ENCODE measurements at regions not wholly inside any gene's neighbourhood (a gene's known extent, or its start where the extent isn't known, plus 50 kb on each side); places are given as distances from the start of the nearest gene placed in this dataset.

GRCh38 chrX:2618516-2618915 is 72.6 kb upstream of the CD99 start:
- FAIRE-seq (no peak), DNase-seq (ENCODE audit: low read depth) (no peak)
- Histone ChIP-seq H3K4me3 (ENCODE audit: low read depth, low read length) (no peak overlapping the region), H3K36me3 (ENCODE audit: control insufficient read depth, insufficient read depth, low read length) (peaks cover 1% of the 10 kb centered on the region), H3K27me3 (ENCODE audit: control insufficient read depth, insufficient read depth, low read length) (no peaks in the 10 kb centered on the region)
- TF ChIP-seq CTCF (IDR thresholded peaks at IDR 0.05; ENCODE audit: insufficient read depth, low read length, severe bottlenecking): no peak

- no peaks in the 10 kb centered on the region for H3K27me3 ChIP-seq (ENCODE audit: control insufficient read depth, insufficient read depth, low read length)
- TF ChIP-seq CTCF (IDR thresholded peaks at IDR 0.05; ENCODE audit: insufficient read depth, low read length, severe bottlenecking): peak; percentile 36
- no peak for FAIRE-seq
- no peak overlapping the region for H3K4me3 ChIP-seq (ENCODE audit: low read depth, low read length)
- peak; percentile 59 for DNase-seq (ENCODE audit: low read depth)
- peaks cover 1% of the 10 kb centered on the region for H3K36me3 ChIP-seq (ENCODE audit: control insufficient read depth, insufficient read depth, low read length)
These were observed 76.2 kb upstream of the CD99 start for GRCh38 chrX:2614911-2615310.

GRCh38 chrX:2610246-2611170 is 80.6 kb upstream of the CD99 start:
- FAIRE-seq (no peak), DNase-seq (ENCODE audit: low read depth) (peak; percentile 12)
- no peak for TF ChIP-seq CTCF (IDR thresholded peaks at IDR 0.05; ENCODE audit: insufficient read depth, low read length, severe bottlenecking)
- Histone ChIP-seq H3K4me3 (ENCODE audit: low read depth, low read length) (peak overlapping the region; percentile 81), H3K36me3 (ENCODE audit: control insufficient read depth, insufficient read depth, low read length) (no peaks in the 10 kb centered on the region), H3K27me3 (ENCODE audit: control insufficient read depth, insufficient read depth, low read length) (no peaks in the 10 kb centered on the region)

- no peaks in the 10 kb centered on the region for H3K36me3 ChIP-seq (ENCODE audit: control insufficient read depth, insufficient read depth, low read length)
- no peak for FAIRE-seq
- TF ChIP-seq CTCF (IDR thresholded peaks at IDR 0.05; ENCODE audit: insufficient read depth, low read length, severe bottlenecking): peak; percentile 20
- H3K27me3 ChIP-seq (ENCODE audit: control insufficient read depth, insufficient read depth, low read length): no peaks in the 10 kb centered on the region
- DNase-seq (ENCODE audit: low read depth): peak; percentile 45
- H3K4me3 ChIP-seq (ENCODE audit: low read depth, low read length): peak overlapping the region; percentile 81
These were observed 81.5 kb upstream of the CD99 start for GRCh38 chrX:2609431-2610238.

GRCh38 chrX:2608638-2609430 is 82.3 kb upstream of the CD99 start:
- FAIRE-seq: no peak
- Histone ChIP-seq H3K27me3 (ENCODE audit: control insufficient read depth, insufficient read depth, low read length) (no peaks in the 10 kb centered on the region), H3K4me3 (ENCODE audit: low read depth, low read length) (peak overlapping the region; percentile 81), H3K36me3 (ENCODE audit: control insufficient read depth, insufficient read depth, low read length) (no peaks in the 10 kb centered on the region)
- peak; percentile 60 for DNase-seq (ENCODE audit: low read depth)
- TF ChIP-seq CTCF (IDR thresholded peaks at IDR 0.05; ENCODE audit: insufficient read depth, low read length, severe bottlenecking): no peak

Data from bronchial epithelial cell (primary cell).